HG03571 (cell line): ENCODE measurements at regions not wholly inside any gene's neighbourhood (a gene's known extent, or its start where the extent isn't known, plus 50 kb on each side); places are given as distances from the start of the nearest gene placed in this dataset.
"Not testable (repeated sequence)": the region's sequence is repeated elsewhere in the genome, so short reads cannot be mapped to it uniquely, and the experiment has no call there.

ENCODE experiments used
- ATAC-seq: cut with Tn5 transposase; IDR thresholded peaks from one replicate; pipeline ENCODE4 v1.9.1; 2021; ENCODE audit not compliant: unreplicated experiment

DNA sequence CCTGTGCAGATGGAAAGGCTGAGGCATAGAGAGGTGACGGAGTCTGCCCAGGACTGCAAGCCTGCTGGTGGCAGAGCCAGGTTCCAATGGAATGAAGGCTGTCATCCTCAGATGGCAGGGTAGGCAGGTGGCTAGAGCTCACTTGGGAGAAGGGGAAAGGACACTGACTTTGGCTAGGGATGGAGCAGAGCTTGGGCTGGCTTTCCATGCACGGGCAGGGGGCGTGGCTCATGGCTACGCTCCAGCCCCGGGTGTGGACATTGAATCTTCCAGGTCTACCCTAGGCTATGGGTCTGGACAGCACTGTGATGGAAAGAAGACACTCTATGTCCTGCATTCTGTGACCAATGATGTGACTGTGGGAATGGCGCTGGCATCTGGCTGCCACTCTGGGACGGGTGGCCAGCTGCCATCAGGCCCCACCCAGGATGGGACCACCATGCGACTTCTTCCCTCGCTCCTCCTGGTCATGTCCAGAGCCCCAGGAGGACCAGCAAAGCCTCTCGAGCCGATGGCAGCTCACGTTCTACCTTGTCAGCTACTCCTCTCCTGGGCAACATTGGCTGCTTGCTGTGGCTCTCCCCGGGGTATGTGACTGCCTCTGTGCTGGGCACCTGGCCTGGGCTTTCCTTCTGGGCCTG, 398.7 kb downstream of the TMEM121 start:
- ATAC-seq: no peak

DNA sequence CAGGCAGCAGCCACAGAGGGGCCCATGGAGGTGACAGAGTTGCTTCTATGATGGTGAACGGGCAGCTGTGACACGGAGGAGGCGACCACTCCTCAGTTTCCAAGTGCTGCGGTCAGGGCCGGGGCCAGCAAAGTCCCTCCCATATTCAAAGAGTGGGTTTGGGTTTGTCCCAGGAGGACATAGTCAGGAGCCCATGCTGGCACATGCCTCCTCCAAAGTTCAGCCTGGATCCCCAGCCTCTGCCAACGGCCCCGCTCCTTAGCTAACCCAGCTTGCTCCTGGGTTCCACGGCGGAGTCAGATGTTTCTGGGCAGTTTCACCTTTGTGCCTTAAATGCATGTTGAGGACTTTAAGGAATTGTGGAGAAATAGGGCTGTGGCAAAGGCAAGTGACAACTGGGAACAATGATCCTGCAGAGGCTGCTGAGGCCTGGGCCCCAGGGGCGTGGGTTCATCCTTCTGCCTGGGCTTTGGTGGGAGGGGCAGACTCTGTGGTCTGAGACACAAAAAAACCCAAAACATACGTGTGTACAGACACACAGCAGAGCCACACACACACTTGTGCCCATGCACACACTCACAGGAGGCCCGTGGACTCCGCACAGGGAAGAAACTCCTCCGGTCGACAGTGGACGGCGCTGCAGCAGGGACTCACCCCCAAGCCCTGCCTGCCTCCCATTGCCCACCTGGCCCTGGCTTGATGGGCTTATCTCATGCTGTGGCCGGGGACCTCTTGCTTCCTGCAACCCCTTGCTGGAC, 399.4 kb downstream of the TMEM121 start:
- no peak for ATAC-seq

DNA sequence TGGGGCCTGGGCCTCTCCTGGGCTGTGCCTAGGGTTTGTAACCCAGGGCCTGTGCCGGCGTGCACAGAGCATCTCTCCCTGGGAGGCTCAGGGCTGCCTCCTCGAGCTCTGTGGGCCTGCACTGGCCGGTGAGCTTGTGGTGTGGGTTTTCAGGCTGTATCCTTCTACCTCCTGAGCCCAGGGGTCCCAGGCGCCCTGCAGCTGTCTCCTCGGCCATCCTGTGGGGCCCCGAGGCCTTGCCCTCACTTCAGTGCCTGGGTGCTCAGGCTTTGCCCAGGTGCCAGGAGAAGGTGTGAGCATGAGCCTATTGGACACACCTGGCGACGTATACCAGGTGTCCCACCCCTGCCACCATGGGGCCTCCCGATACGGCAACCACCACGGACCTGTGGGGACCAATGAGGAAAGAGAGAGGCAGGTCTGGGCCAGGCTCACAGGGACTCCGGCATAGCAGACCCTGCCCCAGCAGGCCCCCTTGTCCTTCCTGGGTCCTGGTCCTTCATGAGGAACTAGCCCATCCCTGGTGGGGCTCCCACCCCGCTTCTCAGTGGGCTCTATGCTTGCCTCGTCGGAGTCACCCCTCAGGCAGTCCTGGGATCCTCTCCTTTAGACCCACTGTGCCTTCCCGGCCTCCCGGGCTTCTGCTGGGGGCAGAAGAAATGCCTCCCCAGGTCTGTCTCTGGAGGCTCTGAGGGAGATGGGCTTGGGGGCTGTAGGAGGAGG, 400.2 kb downstream of the TMEM121 start:
- no peak for ATAC-seq

DNA sequence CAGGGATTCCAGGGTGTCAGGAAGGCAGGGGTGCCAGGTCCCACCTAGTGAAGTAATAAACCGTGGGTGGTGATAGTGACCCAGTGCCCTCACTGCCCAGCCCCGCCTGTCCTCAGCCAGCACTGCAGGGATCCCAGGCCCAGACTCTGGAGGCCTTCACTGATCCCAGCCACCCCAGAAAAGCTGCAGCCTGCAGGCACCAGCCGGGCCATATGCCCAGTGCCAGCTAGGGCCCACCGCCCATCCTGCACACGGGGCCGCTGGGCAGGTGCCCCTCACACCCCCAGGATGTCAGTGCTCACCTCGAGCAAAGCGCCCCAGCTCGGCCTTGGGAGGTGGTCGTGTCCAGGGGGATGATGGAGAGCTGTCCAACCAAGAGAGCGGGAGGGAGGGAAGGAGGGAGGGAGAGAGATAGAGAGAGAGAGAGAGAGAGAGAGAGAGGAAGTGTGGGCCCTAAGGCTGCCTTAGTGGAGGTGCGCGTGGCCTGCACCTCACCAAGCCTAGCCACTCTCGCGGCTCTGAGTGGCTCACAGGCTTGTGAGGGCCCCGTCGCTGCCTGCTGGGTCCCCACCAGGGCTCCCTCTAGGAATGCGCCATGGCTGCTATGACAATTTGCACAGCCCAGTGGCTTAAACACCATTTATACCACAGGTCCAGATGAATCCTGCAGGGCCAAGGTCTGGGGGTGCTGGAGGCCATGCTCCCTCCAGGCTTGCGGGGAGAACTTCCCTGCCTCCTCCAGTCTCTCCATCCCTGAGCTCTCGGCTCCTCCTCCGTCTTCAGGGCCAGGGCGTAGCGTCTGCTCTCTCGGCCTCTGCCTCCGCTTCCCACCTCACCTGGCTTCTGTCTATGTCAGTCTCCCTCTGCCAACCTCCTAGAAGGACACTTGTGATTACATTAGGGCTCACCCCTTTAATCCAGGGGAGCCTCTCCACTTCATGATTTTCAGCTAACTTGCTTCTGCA, 401.0 kb downstream of the TMEM121 start:
- ATAC-seq: no peak

DNA sequence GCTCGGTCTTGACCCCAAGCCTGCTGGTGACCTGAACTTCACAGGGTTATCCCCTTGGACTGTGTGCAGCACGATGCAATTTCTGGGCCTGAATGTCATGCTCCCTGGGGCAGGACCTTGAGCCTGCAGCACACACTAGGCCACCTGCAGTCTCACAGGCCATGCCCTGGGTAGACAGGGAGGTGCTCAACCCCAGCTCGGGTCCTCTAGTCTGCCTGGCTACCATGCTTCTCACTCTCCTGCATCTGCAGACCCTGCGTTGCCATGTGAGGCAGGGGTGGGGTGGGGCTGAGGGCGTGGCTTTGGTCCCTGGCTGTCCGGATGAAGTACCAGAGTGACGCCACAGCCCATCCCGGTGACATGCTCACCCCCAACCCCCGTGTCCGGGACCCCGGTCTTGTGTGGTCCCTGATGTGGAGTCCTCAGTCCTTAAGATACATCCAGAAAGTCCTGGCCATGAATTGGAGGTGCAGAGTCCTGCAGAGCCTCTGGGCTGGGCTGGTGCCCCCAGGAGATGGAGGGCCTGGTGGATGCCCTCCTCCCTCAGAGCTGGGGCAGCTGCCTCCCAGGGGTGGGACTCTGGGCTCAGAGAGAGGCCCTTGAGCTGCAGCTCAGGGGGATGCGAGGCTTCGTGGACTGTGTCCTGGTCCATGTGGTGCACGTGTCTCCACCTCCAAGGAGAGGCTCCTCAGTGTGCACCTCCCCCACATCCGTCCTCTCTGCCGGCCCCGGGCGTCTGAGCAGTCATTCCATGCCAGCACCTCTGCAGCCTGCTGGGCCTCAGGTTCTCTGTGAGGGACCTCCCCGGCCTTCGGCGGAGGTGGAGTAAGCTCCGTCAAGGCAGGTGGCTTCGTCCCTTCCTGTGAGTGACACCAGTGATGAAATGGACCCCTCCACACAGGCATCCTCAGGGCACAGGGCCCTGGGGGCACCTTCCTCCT, 402.1 kb downstream of the TMEM121 start:
- not testable (repeated sequence) for ATAC-seq

DNA sequence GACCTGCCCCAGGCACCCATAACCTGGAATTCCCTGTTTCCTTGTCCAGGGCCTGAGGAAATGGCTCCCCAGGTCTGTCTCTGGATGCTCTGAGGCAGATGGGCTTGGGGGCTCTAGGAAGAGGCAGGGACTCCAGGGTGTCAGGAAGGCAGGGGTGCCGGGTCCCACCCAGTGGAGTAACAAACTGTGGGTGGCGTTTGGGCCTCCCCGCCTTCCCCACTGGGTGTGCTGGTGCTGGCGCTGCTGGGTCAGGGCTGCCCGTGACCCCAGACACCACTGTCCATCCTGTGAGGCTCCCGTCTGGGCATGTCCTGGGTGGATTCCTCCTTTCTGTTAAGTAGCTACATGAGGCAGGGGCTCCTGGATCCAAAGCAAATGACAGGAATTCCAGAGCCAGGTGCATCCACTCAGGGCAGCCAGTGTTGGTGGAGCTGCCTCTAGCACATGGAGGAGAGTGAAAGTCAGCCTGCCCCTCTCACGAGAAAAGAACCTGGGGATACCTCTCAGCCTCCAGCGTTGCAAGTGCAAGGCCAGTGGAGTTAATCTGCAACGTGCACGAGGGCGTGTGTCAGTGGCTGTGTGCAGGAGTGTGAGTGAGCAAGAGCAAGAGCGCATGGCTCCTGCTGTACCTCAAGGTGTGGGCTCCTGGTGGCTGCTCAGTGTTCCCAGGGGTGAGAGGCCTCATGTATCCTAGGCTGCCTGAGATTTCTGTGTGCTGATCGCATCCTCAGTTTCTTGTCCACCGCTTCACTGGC, 403.1 kb downstream of the TMEM121 start:
- no peak for ATAC-seq

DNA sequence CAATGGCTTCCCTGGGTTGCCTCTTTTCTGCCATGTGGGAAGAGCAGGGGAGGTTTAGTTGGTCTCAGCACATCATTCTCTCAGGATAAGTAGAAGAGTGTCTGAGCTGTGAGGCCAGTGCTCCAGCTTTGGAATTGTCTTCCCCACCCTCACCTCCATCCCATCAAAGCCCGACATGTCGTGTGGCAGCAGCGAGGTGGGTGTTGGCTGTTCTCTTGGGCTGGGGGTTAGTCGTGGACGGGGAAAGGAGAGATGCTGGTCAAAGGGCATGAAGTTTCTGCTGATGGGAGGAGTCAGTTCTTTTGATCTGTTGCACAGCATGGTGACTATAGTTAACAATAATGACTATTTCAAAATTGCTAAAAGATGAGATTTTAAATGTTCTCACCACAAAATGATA, 404.2 kb downstream of the TMEM121 start:
- no peak for ATAC-seq

DNA sequence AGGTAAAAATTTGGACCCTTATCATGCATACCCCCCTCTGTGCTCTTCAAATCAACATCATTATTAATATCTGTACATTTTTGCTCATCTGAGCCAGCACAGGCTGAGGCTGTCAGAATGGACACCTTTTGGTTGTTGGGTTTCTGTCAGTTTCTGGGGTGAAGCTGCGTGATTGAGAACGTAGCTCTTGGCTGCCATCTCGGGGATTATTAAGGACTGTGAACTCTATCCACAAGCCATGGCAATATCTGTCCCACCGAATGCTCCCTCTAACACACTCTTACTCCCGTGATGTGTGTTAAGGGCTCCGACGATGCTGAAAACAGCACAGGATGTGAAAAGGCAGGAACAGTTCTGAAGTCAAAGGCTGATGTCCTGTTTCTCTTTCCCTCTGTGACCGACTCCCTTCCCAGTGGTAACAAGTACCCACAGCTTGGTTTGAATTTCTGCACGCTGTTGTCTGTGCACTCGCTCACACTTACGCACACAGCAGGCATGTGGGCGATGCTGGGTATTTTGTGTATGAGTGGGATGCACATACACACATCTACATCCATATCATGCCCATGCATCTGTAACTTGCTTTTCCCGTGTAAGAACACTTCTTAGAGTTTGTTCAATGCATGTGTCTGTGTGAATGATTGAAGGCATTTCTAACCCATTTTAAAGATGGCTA, 405.6 kb downstream of the TMEM121 start:
- ATAC-seq: no peak

DNA sequence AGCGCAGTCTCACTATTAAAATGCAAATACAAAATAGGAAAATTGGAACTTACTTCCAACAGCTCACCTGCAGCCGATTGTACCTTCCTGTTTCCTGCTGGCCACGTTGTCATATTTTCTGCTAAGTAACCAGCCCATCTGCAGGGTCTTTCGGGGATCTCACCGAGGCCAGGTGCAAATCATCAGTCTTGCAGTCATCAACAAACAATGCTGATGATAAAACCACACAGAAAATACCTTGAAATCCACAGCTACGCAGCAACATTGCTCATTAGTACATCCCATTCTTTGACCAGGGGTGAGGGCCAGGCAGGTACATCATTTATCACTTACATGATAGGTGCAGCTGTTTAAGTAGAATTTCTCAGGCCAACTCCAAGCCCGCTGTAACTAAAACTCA, 406.9 kb downstream of the TMEM121 start:
- no peak for ATAC-seq

DNA sequence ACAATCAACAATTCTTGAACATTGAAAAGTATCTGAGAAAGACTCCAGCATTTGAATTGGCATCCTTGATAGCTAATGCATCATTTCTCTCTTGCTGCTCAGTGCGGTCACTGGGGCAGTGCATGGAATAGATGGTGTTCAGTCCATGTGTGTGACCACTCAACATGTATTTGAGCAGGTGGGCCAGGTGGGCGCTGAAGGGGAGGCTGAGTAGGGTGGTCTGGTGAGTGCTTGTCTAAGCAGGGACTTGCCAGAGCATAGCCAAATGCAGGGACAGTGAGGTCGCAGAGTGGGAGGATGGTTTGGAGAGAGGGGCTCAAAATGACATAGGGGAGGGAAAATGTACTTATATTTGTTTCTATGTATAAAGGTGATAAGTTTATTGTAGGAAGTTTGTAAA, 409.0 kb downstream of the TMEM121 start:
- ATAC-seq: no peak

DNA sequence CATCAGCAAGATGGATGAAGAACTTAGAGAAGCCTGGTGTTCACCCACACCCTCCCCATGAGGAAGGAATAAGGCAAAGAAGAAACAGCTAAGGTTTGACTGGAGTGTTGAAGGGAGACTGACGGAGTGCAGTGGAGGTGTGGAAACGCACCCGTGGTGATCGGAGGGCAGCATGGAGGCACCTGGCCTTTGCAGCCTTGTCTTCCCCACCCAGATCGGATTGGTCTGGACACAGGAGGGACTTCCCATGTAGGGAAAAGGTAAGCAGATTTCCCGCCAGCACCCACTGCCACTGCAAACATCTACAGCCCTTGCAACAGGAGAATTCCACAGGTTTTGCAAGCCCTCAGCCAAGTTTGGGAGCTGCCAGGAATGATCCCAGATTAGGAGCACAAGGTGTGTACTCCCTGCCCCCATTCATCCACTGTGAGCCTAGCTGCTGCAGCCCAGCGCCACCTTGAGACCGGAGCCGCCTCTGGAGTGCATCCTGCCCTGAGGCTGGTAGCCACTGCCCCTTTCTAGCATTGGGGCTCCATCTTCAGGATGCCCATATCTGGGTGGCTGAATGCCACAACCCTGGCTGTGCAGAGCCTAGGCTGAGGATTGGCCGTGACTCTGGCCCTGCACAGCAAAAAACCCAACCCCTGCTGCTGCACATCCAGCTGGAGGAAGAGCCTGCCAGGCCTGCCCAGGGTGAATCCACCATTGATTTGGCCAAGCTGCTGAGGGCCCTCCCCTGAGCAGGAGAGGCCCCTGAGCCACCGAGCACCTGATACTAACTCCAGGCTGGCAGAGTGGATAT, 411.1 kb downstream of the TMEM121 start:
- ATAC-seq: no peak

DNA sequence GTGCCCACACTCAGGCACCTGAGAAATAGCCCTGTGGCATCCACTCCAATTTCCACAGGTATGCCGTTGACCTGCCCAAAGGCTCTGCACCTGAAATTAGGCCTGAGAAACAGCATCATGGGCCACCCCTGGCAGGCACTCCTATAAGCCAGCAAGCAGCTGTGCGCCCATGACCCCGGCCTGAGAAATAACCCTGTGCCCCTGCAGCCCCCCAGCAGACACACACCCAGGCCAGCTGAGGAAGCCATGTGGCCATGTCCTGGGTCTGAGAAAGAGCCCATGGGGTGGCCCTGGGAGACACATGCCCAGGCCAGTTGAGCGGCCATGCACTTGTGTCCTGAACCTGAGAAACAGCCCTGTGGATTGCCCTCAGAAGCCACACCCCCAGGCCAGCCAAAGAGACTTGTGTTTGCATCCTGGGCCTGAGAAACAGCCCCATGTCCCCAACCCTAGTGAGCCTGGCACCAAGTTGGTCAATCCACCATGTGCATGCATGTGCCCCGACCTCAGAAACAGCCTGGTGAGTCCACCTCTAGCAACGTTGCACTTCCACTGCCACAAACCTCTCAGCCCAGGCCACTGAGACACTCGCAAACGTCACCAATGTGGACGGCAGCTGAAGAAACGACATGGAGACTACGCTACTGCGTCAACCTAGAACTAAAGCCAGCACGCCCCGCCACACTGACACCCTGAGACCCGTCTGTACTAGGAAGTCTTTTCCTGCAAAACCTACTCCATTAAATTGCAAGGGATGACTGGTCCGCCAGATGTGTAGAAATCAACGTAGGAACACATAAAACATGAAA, 411.9 kb downstream of the TMEM121 start:
- no peak for ATAC-seq

DNA sequence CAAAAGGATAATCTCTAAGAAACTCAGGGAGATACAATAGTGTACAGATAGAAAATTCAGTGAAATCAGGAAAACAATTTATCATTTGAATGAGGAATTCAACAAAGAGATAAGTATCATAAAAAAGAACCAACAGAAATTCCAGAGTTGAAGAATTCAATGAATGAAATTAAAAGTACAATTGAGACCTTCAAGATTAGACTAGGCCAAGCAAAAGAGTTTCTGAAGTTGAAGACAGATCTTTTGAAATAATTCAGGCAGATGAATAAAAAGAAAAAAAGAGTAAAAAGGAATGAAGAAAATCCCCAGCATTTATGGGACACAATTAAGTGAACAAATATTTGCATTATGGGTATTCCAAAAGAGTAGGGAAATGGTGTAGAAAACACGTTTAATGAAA, 412.6 kb downstream of the TMEM121 start:
- ATAC-seq: no peak

DNA sequence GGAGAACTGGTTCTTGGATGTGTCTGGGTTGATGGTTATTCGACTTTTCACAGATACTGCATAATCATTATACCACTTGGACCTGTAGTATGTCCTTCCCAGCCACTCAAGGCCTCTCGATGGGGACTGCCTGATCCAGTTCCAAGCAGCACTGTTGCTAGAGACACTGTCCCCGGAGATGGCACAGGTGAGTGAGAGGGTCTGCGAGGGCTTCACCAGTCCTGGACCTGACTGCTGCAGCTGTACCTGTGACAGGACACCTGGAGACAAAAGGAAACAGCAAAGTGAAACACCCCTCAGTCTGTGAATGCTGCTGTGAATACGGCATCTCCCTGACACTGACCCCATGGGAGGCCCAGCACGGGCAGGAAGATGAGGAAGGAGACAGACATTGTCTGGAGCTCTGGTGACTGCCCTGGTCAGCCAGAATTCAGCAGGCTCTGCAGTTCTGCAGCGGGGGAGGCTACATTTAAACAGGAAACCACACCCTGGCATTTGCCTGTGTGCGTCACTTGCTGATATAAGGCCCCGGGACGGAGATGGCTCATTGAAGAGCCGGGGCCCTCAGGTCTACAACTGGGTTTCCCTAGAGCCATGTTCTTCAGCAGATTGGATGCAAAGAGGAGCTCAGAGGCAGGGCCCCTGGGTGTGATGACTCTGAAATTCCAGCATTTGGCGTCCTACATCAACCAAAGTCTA, 413.6 kb downstream of the TMEM121 start:
- no peak for ATAC-seq

DNA sequence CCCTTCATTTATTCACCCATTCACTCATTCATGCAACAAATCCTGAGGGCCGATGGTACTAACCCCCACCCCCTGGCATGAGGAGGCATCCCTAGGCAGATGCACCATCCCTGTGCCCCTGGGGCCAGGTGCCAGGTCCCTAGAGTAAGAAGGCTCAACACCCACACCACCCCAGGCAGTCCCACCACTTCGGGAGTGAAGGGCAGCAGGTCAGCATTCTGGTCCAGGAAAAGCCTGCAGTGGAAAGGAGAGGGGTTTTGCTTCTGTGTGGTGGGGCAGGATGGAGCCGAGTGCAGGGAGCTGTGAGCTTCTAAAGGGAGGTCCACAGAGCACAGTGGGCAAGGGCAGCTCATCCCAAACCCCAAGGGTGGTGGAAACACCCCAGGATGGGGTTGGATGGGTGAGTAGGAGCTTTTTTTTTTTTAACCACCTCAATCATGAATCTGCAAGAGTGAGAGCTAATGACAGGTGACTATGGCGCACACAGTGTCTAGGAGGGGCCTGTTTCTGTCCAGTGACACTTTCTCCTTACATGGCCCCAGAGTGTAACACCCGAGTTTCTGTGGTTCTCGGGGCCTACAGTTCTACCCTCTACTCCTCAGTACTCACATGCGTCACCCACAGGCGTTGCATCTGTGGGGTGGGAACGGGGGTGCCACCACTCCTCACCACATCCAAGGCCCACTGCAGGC, 414.3 kb downstream of the TMEM121 start:
- ATAC-seq: no peak
